ENCODE measurements at regions not wholly inside any gene's neighbourhood (a gene's known extent, or its start where the extent isn't known, plus 50 kb on each side); places are given as distances from the start of the nearest gene placed in this dataset.

DNA sequence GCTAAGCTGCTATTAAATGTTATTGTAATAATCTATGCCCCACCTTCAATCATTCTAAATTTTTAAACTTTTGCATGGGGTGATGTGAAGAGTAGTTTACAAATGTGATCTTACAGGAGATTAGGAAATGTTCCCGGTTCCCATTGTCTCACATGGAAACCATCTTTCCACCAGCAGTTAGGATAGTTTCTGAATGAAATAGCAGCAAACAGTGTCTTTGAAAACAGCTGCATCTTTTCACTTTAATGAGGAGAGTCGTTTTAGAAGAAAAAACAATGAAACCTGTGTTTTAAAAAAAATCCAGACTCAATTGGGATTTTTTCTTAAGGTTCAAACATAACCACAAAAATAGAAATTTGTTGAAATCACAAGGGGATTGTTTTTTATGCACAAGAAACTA lies 134.2 kb downstream of the TLR5 start (continued):
- no peak for TF ChIP-seq ZFP3 (CRISPR knock-in tag; IDR thresholded peaks at IDR 0.05)
- no peak for TF ChIP-seq ZFP30 (CRISPR knock-in tag; IDR thresholded peaks at IDR 0.05)
- no peak for TF ChIP-seq ESRRG (CRISPR knock-in tag; IDR thresholded peaks at IDR 0.05)

GRCh38 chr1:223009406-223009805 lies 133.6 kb downstream of the TLR5 start:
- TF ChIP-seq ZNF565 (CRISPR knock-in tag; conservative IDR thresholded peaks at IDR 0.05; ENCODE audit: low read depth) (no peak), ZNF70 (CRISPR knock-in tag; IDR thresholded peaks at IDR 0.05) (no peak)
- no peak for ATAC-seq

DNA sequence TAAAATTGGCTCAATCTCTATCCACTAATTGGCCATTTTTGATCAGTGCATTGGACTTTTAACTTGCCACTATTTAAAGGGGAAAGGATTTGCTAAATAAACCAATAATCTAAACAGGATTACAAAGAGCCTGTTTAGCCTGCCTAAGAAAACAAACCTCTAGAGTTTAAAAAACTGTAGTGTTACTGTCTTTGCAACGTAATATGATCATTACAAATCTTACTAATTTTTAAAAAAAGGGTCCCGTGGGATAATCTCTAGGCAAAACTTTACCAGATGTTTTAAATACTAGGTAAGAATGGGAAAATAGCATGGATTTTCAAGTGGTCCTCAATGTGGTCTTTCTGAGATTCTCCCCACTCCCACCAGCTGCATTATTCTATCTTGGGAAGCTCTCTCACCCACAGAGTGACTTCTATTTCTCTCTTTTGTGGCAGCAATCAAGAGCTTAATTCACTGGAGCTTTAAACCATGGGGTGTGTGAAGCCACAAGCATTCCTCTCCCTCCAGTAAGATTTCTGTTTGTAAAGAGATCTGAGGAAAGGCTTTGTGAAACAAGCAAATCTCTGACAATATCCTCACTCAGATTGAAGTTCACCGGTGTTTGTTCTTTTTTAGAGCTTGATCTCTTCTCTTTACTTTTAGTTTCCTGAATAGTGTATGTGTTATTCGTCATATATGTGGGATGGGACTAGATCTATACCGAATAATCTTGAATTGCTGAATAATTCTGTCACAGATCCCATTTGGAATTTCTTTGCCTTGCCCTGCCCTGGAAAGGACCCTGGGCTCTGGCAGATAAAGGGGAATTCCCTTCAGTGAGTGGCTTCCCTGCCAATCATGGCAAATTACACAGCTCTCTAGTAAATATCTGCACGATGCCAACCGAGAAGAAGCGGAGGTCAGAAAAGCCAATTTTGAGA lies 132.2 kb downstream of the TLR5 start:
- no peak for ATAC-seq
- no peak for TF ChIP-seq ZC3H10 (CRISPR knock-in tag; IDR thresholded peaks at IDR 0.05)
- TF ChIP-seq TSHZ2 (CRISPR knock-in tag; IDR thresholded peaks at IDR 0.05): no peak
- no peak for TF ChIP-seq ZNF70 (CRISPR knock-in tag; IDR thresholded peaks at IDR 0.05)
- no peak for TF ChIP-seq PPARA (CRISPR knock-in tag; IDR thresholded peaks at IDR 0.05; ENCODE audit: borderline replicate concordance)
- no peak for TF ChIP-seq RARB (CRISPR knock-in tag; IDR thresholded peaks at IDR 0.05)
- TF ChIP-seq ISL1 (CRISPR knock-in tag; IDR thresholded peaks at IDR 0.05): no peak
- TF ChIP-seq ZFP3 (CRISPR knock-in tag; IDR thresholded peaks at IDR 0.05): no peak
- TF ChIP-seq, protein P1, sequence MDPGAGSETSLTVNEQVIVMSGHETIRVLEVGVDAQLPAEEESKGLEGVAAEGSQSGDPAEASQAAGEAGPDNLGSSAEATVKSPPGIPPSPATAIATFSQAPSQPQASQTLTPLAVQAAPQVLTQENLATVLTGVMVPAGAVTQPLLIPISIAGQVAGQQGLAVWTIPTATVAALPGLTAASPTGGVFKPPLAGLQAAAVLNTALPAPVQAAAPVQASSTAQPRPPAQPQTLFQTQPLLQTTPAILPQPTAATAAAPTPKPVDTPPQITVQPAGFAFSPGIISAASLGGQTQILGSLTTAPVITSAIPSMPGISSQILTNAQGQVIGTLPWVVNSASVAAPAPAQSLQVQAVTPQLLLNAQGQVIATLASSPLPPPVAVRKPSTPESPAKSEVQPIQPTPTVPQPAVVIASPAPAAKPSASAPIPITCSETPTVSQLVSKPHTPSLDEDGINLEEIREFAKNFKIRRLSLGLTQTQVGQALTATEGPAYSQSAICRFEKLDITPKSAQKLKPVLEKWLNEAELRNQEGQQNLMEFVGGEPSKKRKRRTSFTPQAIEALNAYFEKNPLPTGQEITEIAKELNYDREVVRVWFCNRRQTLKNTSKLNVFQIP (CRISPR knock-in tag; IDR thresholded peaks at IDR 0.05; ENCODE audit: borderline replicate concordance, low read depth): no peak
- no peak for TF ChIP-seq ZNF565 (CRISPR knock-in tag; conservative IDR thresholded peaks at IDR 0.05; ENCODE audit: low read depth)
- no peak for TF ChIP-seq ZNF8 (CRISPR knock-in tag; IDR thresholded peaks at IDR 0.05)
- TF ChIP-seq CSDC2 (CRISPR knock-in tag; IDR thresholded peaks at IDR 0.05): no peak
- no peak for TF ChIP-seq CSRNP3 (CRISPR knock-in tag; IDR thresholded peaks at IDR 0.05)
- TF ChIP-seq, protein P2, sequence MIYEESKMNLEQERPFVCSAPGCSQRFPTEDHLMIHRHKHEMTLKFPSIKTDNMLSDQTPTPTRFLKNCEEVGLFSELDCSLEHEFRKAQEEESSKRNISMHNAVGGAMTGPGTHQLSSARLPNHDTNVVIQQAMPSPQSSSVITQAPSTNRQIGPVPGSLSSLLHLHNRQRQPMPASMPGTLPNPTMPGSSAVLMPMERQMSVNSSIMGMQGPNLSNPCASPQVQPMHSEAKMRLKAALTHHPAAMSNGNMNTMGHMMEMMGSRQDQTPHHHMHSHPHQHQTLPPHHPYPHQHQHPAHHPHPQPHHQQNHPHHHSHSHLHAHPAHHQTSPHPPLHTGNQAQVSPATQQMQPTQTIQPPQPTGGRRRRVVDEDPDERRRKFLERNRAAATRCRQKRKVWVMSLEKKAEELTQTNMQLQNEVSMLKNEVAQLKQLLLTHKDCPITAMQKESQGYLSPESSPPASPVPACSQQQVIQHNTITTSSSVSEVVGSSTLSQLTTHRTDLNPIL (CRISPR knock-in tag; IDR thresholded peaks at IDR 0.05; ENCODE audit: low read depth): no peak

DNA sequence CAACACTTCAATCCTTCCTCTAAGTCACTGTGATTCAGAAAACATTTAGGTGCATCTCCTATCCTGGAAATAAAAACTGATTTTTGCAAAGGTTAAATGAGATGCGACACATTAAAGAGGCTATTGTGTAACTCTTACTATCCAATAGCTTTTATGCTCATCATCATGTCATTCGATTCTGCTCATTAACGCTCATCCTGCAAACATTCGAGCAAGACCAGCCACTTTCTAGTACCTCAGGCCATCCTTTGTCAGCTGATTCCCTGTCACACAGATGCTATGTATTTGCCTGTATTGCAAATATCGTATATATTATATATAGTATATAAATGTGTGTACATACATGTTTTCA lies 131.6 kb downstream of the TLR5 start:
- ATAC-seq: no peak
- no peak for TF ChIP-seq PPARA (CRISPR knock-in tag; IDR thresholded peaks at IDR 0.05; ENCODE audit: borderline replicate concordance)
- no peak for TF ChIP-seq TSHZ2 (CRISPR knock-in tag; IDR thresholded peaks at IDR 0.05)
- no peak for TF ChIP-seq ARNTL (CRISPR knock-in tag; IDR thresholded peaks at IDR 0.05; ENCODE audit: borderline replicate concordance, low read depth)
- no peak for TF ChIP-seq ZFP3 (CRISPR knock-in tag; IDR thresholded peaks at IDR 0.05)
- TF ChIP-seq ZNF8 (CRISPR knock-in tag; IDR thresholded peaks at IDR 0.05): no peak
- no peak for TF ChIP-seq ZFP30 (CRISPR knock-in tag; IDR thresholded peaks at IDR 0.05)
- TF ChIP-seq CSDC2 (CRISPR knock-in tag; IDR thresholded peaks at IDR 0.05): no peak
- TF ChIP-seq ESRRG (CRISPR knock-in tag; IDR thresholded peaks at IDR 0.05): no peak
- TF ChIP-seq SNAI2 (CRISPR knock-in tag; IDR thresholded peaks at IDR 0.05): no peak
- TF ChIP-seq, protein P1 (CRISPR knock-in tag; IDR thresholded peaks at IDR 0.05; ENCODE audit: borderline replicate concordance, low read depth): no peak
- TF ChIP-seq, protein P2 (CRISPR knock-in tag; IDR thresholded peaks at IDR 0.05; ENCODE audit: low read depth): no peak
- no peak for TF ChIP-seq TCF4 (CRISPR knock-in tag; IDR thresholded peaks at IDR 0.05; ENCODE audit: borderline replicate concordance)
- no peak for TF ChIP-seq ZNF565 (CRISPR knock-in tag; conservative IDR thresholded peaks at IDR 0.05; ENCODE audit: low read depth)
- no peak for TF ChIP-seq GLIS3 (CRISPR knock-in tag; IDR thresholded peaks at IDR 0.05)
- no peak for TF ChIP-seq TOX (CRISPR knock-in tag; IDR thresholded peaks at IDR 0.05; ENCODE audit: borderline replicate concordance)
